ENCODE measurements at regions not wholly inside any gene's neighbourhood (a gene's known extent, or its start where the extent isn't known, plus 50 kb on each side); places are given as distances from the start of the nearest gene placed in this dataset.
"Not testable (repeated sequence)": the region's sequence is repeated elsewhere in the genome, so short reads cannot be mapped to it uniquely, and the experiment has no call there.

DNA sequence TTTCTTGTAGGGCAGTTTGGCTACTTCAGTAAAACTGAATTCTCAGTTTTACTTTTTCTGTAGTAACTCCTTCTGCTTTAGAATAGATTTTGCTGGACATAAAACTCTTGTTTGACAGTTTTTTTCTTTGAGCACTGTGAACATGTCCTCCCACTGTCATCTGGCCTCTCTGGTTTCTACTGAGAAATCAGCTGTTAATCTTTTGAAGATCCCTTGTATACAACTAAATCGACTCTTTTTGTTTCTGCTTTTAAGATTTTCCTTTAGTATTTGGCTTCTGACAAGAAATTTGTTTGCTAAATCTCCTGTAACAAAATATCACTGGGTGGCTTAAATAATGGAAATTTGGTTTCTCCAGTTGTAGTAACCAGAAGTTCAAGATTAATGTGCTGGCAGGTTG is 570.9 kb upstream of the RAB6C start:
- no peak for DNase-seq (ENCODE audit: low read depth in 2 of 2)
- no peak overlapping the region for H3K4me3 ChIP-seq (replicated peaks in 1 of 2; ENCODE audit: low read depth in 2 of 2, low read length in 2 of 2)
- TF ChIP-seq, protein P1, sequence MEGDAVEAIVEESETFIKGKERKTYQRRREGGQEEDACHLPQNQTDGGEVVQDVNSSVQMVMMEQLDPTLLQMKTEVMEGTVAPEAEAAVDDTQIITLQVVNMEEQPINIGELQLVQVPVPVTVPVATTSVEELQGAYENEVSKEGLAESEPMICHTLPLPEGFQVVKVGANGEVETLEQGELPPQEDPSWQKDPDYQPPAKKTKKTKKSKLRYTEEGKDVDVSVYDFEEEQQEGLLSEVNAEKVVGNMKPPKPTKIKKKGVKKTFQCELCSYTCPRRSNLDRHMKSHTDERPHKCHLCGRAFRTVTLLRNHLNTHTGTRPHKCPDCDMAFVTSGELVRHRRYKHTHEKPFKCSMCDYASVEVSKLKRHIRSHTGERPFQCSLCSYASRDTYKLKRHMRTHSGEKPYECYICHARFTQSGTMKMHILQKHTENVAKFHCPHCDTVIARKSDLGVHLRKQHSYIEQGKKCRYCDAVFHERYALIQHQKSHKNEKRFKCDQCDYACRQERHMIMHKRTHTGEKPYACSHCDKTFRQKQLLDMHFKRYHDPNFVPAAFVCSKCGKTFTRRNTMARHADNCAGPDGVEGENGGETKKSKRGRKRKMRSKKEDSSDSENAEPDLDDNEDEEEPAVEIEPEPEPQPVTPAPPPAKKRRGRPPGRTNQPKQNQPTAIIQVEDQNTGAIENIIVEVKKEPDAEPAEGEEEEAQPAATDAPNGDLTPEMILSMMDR (IDR thresholded peaks at IDR 0.05; ENCODE audit: low read depth, low read length): no peak

DNA sequence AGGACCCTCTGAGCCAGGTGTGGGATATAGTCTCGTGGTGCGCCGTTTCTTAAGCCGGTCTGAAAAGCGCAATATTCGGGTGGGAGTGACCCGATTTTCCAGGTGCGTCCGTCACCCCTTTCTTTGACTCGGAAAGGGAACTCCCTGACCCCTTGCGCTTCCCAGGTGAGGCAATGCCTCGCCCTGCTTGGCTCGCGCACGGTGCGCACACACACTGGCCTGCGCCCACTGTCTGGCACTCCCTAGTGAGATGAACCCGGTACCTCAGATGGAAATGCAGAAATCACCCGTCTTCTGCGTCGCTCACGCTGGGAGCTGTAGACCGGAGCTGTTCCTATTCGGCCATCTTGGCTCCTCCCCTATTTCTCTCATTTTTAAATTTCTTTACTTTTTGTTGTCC is 562.4 kb upstream of the RAB6C start:
- not testable (repeated sequence) for DNase-seq (ENCODE audit: low read depth in 2 of 2); H3K4me3 ChIP-seq (replicated peaks in 1 of 2; ENCODE audit: low read depth in 2 of 2, low read length in 2 of 2)

DNA sequence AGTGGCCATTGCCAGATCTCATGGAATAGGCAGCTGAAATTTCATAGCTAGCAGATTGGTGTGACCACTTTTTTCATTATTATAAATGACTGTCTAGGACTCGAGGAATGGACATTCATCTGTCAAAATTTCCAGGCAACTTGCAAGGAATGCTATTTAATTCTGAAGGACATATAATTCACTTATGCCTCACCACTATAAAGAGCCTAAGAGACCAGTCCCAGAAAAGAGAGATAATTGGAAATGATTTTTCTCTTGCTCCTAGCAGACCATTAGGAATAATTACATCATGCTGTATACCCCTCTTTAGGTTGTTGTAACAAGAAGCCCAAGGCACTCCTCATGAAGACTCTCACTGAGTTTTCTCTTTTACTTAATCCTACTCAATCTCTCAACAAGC is 557.4 kb upstream of the RAB6C start:
- TF ChIP-seq, protein P1 (IDR thresholded peaks at IDR 0.05; ENCODE audit: low read depth, low read length): no peak
- no peak for DNase-seq (ENCODE audit: low read depth in 2 of 2)
- no peak overlapping the region for H3K4me3 ChIP-seq (replicated peaks in 1 of 2; ENCODE audit: low read depth in 2 of 2, low read length in 2 of 2)

DNA sequence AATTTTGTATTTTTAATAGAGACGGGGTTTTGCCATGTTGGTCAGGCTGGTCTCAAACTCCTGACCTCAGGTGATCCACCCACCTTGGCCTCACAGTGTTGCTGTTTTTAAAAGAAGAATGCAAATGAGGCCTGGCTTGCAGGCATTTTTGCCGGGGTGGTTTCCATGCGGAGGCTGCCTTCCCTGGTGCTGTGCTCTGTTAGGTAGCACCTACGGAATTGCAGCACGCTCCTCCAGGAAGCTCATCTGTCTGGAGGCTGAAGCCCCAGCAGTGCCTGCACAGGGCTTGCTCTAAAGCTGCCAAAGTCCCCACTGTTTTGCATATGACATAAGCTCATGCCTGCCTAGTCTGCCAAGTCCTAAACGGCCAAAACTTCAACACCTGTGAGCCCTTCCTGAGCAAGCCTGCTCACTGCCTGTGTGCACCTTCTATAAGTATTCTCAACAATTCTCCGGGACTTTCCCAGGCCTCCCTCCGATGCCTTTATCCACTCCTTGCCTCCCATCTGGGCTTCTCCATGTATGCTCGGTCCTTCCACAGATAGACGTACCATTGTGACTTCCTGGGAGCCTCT is 551.3 kb upstream of the RAB6C start:
- DNase-seq (ENCODE audit: low read depth in 2 of 2): no peak
- TF ChIP-seq, protein P1 (IDR thresholded peaks at IDR 0.05; ENCODE audit: low read depth, low read length): no peak
- no peak overlapping the region for H3K4me3 ChIP-seq (replicated peaks in 1 of 2; ENCODE audit: low read depth in 2 of 2, low read length in 2 of 2)

DNA sequence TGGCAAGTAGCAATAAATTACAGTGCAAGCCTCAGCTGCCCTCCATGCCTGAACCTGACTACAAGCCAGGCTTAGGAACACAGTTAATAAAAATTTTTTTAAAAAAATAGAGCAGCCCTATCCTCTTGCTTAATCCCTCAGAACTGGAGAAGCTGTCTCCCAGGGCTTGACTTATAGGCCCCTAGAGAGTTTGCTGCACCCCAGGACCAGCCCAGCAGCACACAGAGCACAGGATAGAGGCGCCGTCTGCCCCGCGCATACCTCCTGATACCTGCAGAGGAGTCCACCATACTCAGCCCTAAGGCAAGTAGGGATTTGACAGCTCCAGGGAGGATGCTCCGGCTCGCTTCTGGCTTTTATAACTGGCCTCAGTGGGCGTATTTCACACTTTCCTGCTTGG is 548.6 kb upstream of the RAB6C start:
- DNase-seq (ENCODE audit: low read depth in 2 of 2): no peak
- TF ChIP-seq, protein P1 (IDR thresholded peaks at IDR 0.05; ENCODE audit: low read depth, low read length): no peak
- no peak overlapping the region for H3K4me3 ChIP-seq (replicated peaks in 1 of 2; ENCODE audit: low read depth in 2 of 2, low read length in 2 of 2)

DNA sequence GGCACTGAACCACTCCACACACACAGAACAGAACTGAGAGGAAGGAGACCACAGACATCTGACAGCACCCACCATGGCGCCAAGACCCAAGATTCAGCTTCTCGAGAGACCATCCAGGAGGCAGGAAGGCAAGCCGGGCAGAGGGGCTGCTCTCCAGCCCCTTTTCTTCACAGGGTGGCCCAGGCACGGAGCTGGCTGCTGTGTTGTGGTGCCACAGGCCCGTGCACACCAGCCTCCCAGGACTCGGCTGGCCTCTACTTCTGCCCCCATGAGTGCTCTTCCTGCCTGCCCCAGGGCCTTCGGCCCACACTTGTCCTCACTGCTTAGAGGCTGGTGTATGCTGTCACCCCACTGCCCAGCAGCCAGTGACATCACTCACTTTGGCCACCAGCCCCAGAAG is 547.6 kb upstream of the RAB6C start:
- DNase-seq (ENCODE audit: low read depth in 2 of 2): no peak

DNA sequence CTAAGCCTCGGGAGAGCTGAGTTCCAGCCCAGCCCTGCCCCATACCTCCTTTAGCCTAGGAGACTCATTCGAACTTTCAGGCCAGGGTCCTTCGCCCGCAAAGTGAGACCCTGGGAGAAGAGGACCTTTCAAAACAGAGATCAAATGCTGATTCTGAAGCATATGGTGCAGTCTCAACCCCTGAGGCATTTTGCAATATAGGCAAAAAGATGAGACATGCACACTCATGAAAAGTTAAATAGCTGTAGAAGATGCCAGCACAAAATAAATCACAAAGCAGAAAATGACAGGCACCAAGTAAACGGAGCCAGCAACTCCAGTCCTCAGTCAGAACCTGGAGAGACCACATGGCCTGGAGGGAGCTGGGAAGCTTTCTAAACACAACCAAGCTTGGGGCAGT is 542.7 kb upstream of the RAB6C start:
- no peak overlapping the region for H3K4me3 ChIP-seq (replicated peaks in 1 of 2; ENCODE audit: low read depth in 2 of 2, low read length in 2 of 2)
- DNase-seq (ENCODE audit: low read depth in 2 of 2): no peak
- TF ChIP-seq, protein P1 (IDR thresholded peaks at IDR 0.05; ENCODE audit: low read depth, low read length): no peak

More for the DNA sequence above, 547.6 kb upstream of the RAB6C start:
- H3K4me3 ChIP-seq (replicated peaks in 1 of 2; ENCODE audit: low read depth in 2 of 2, low read length in 2 of 2): no peak overlapping the region
- TF ChIP-seq, protein P1 (IDR thresholded peaks at IDR 0.05; ENCODE audit: low read depth, low read length): no peak
